ENCODE measurements at regions not wholly inside any gene's neighbourhood (a gene's known extent, or its start where the extent isn't known, plus 50 kb on each side); places are given as distances from the start of the nearest gene placed in this dataset.

GRCh38 chr9:90240541-90240940 lies 402.1 kb downstream of the DIRAS2 start:
- H3K4me3 Mint-ChIP-seq (ENCODE audit: low read depth): no peak overlapping the region
- no peak for TF ChIP-seq CTCF (IDR thresholded peaks at IDR 0.05; ENCODE audit: unreplicated experiment)
- no peak overlapping the region for H3K27ac Mint-ChIP-seq
- DNase-seq (ENCODE audit: low spot score, unreplicated experiment): no peak
- H3K27me3 Mint-ChIP-seq: peaks cover 4% of the 10 kb centered on the region
- peaks cover 9% of the 10 kb centered on the region for H3K4me1 Mint-ChIP-seq (ENCODE audit: low read depth)
- H3K36me3 Mint-ChIP-seq (ENCODE audit: insufficient read depth): no peaks in the 10 kb centered on the region
- peaks cover 8% of the 10 kb centered on the region for H3K9me3 Mint-ChIP-seq (ENCODE audit: low read depth)

- H3K27me3 Mint-ChIP-seq: peaks cover 3% of the 10 kb centered on the region
- no peak overlapping the region for H3K27ac Mint-ChIP-seq
- no peak for DNase-seq (ENCODE audit: low spot score, unreplicated experiment)
- H3K4me1 Mint-ChIP-seq (ENCODE audit: low read depth): peaks cover 14% of the 10 kb centered on the region
- no peaks in the 10 kb centered on the region for H3K36me3 Mint-ChIP-seq (ENCODE audit: insufficient read depth)
- no peaks in the 10 kb centered on the region for H3K9me3 Mint-ChIP-seq (ENCODE audit: low read depth)
- no peak overlapping the region for H3K4me3 Mint-ChIP-seq (ENCODE audit: low read depth)
- TF ChIP-seq CTCF (IDR thresholded peaks at IDR 0.05; ENCODE audit: unreplicated experiment): no peak
Observed at GRCh38 chr9:90245661-90246060, 397.0 kb downstream of the DIRAS2 start.

- no peak for TF ChIP-seq CTCF (IDR thresholded peaks at IDR 0.05; ENCODE audit: unreplicated experiment)
- Mint-ChIP-seq H3K9me3 (ENCODE audit: low read depth) (peaks cover 11% of the 10 kb centered on the region), H3K4me1 (ENCODE audit: low read depth) (peaks cover 4% of the 10 kb centered on the region), H3K4me3 (ENCODE audit: low read depth) (no peak overlapping the region), H3K27me3 (no peaks in the 10 kb centered on the region), H3K27ac (no peak overlapping the region), H3K36me3 (ENCODE audit: insufficient read depth) (no peaks in the 10 kb centered on the region)
- DNase-seq (ENCODE audit: low spot score, unreplicated experiment): no peak
Observed at GRCh38 chr9:90249094-90249493, 393.5 kb downstream of the DIRAS2 start.

- no peaks in the 10 kb centered on the region for H3K27me3 Mint-ChIP-seq
- peaks cover 4% of the 10 kb centered on the region for H3K4me1 Mint-ChIP-seq (ENCODE audit: low read depth)
- no peak for TF ChIP-seq CTCF (IDR thresholded peaks at IDR 0.05; ENCODE audit: unreplicated experiment)
- no peaks in the 10 kb centered on the region for H3K36me3 Mint-ChIP-seq (ENCODE audit: insufficient read depth)
- peaks cover 11% of the 10 kb centered on the region for H3K9me3 Mint-ChIP-seq (ENCODE audit: low read depth)
- H3K4me3 Mint-ChIP-seq (ENCODE audit: low read depth): no peak overlapping the region
- H3K27ac Mint-ChIP-seq: no peak overlapping the region
- DNase-seq (ENCODE audit: low spot score, unreplicated experiment): no peak
Observed at GRCh38 chr9:90251316-90251715, 391.3 kb downstream of the DIRAS2 start.

GRCh38 chr9:90256345-90256744 lies 386.3 kb downstream of the DIRAS2 start:
- no peaks in the 10 kb centered on the region for H3K27me3 Mint-ChIP-seq
- no peak overlapping the region for H3K4me3 Mint-ChIP-seq (ENCODE audit: low read depth)
- no peaks in the 10 kb centered on the region for H3K36me3 Mint-ChIP-seq (ENCODE audit: insufficient read depth)
- peaks cover 17% of the 10 kb centered on the region for H3K9me3 Mint-ChIP-seq (ENCODE audit: low read depth)
- no peak overlapping the region for H3K27ac Mint-ChIP-seq
- TF ChIP-seq CTCF (IDR thresholded peaks at IDR 0.05; ENCODE audit: unreplicated experiment): no peak
- H3K4me1 Mint-ChIP-seq (ENCODE audit: low read depth): no peaks in the 10 kb centered on the region
- DNase-seq (ENCODE audit: low spot score, unreplicated experiment): no peak
